HepG2 (cell line): ENCODE measurements at regions not wholly inside any gene's neighbourhood (a gene's known extent, or its start where the extent isn't known, plus 50 kb on each side); places are given as distances from the start of the nearest gene placed in this dataset.
A peak's percentile ranks its signal among the peaks of the same experiment; 100 is the strongest.

Experiments used
- ARID2 ChIP-seq: sonication (generic); formaldehyde crosslinking; IDR thresholded peaks from 2 replicates; pipeline ENCODE4 v1.8.1; 2022; ENCODE audit warnings: mild to moderate bottlenecking, missing genetic modification reagents, borderline replicate concordance
- CTCF ChIP-seq: sonication (generic); formaldehyde crosslinking; IDR thresholded peaks from 2 replicates; pipeline ENCODE4 v1.5.0; 2020; ENCODE audit warnings: mild to moderate bottlenecking, missing genetic modification reagents, moderate library complexity
- DPF2 ChIP-seq: sonication (generic); formaldehyde crosslinking; IDR thresholded peaks from 2 replicates; pipeline ENCODE4 v1.4.0; 2020; ENCODE audit warnings: mild to moderate bottlenecking, low read depth, missing genetic modification reagents, borderline replicate concordance
- EP300 ChIP-seq, 3 experiments: sonication (generic) in 1 of 3; formaldehyde crosslinking in 1 of 3; IDR thresholded peaks; 2 replicates each; pipeline versions ENCODE4 v1.5.1 to v1.6.1; 2011 to 2020; ENCODE audit warnings: low read depth in 2 of 3, low read length in 2 of 3, borderline replicate concordance in 1 of 3, improper control_type of control experiment in 1 of 3, mild to moderate bottlenecking in 1 of 3, missing genetic modification reagents in 1 of 3, moderate library complexity in 1 of 3
- ETV6 ChIP-seq: sonication (generic); formaldehyde crosslinking; conservative IDR thresholded peaks from 2 replicates; pipeline ENCODE4 v1.4.0; 2020; ENCODE audit warnings: missing genetic modification reagents
- PPARG ChIP-seq: conservative IDR thresholded peaks from 2 replicates; pipeline ENCODE4 v1.6.1; 2016; ENCODE audit warnings: missing biosample characterization, missing genetic modification reagents
- YY1 ChIP-seq: IDR thresholded peaks from 2 replicates; pipeline ENCODE4 v1.6.1; 2011; ENCODE audit warnings: low read length, low read depth, moderate library complexity, mild to moderate bottlenecking; ENCODE audit not compliant: insufficient read depth, insufficient replicate concordance
- ZNF839 ChIP-seq: sonication (generic); formaldehyde crosslinking; IDR thresholded peaks from 2 replicates; pipeline ENCODE4 v1.4.0; 2020; ENCODE audit warnings: missing genetic modification reagents, mild to moderate bottlenecking, borderline replicate concordance
- ZSCAN21 ChIP-seq: sonication (generic); formaldehyde crosslinking; IDR thresholded peaks from 2 replicates; pipeline ENCODE4 v1.8.0; 2022; ENCODE audit warnings: mild to moderate bottlenecking, missing genetic modification reagents, moderate library complexity, borderline replicate concordance

- TF ChIP-seq ARID2 (no peak), ZSCAN21 (peak; percentile 71; the same call in 1 of the 2 replicates), CTCF (peak; percentile 51), ETV6 (0 out of 2 replicates have a peak, but pooled peaks have one; percentile 70), DPF2 (no peak), PPARG (CRISPR knock-in tag) (no peak), EP300 (IDR thresholded peaks at IDR 0.05; ENCODE audit: low read depth in 2 of 2, low read length in 2 of 2) (no peak), EP300 (CRISPR knock-in tag; IDR thresholded peaks at IDR 0.05; ENCODE audit: borderline replicate concordance) (no peak), YY1 (peak; percentile 64), ZNF839 (CRISPR knock-in tag) (no peak)
These were observed 138.1 kb downstream of the TMCO5A start for GRCh38 chr15:38072348-38073177.
